A549 (cell line): ENCODE measurements at regions not wholly inside any gene's neighbourhood (a gene's known extent, or its start where the extent isn't known, plus 50 kb on each side); places are given as distances from the start of the nearest gene placed in this dataset.

ENCODE experiments used
- ATAC-seq, 2 experiments: fragments of 200-7000 bp in 1 of 2; fragments of >200 bp in 1 of 2; cut with Nextera tagmentation in 1 of 2; cut with Tn5 transposase in 1 of 2; 3 replicates each; pipeline versions ENCODE4 v1.8.0 to v1.9.1; 2018 to 2020; ENCODE audit warnings: mild to moderate bottlenecking in 1 of 2, moderate library complexity in 1 of 2
- CTCF ChIA-PET: fragments of 300-600 bp; sonication (Branson Sonifier 250); formaldehyde crosslinking; extraction: SDS; loops from one replicate; lab custom pipeline; 2021; ENCODE audit warnings: antibody characterized with exemption, inconsistent platforms; lab: Yijun Ruan, JAX
- POLR2A ChIA-PET: fragments of 350-600 bp; formaldehyde crosslinking; extraction: SDS; loops from one replicate; lab custom pipeline; 2021; ENCODE audit warnings: antibody characterized with exemption, inconsistent platforms; lab: Yijun Ruan, JAX
- DNase-seq, 2 experiments: peaks; one replicate each; pipeline versions ENCODE4 v3.0.0 to v3.0.0-alpha.2; 2011 to 2016; ENCODE audit warnings: low read depth in 1 of 2, low spot score in 1 of 2
- FAIRE-seq: peaks from 2 replicates; lab custom pipeline; 2011; peaks lifted over from hg19 to GRCh38; lab: Jason Lieb, UNC
- H3K27ac ChIP-seq, 2 experiments: fragments of >200 bp; sonication (Bioruptor Twin); formaldehyde crosslinking; 3 replicates each; pipeline ENCODE4 v1.5.1; 2016 to 2017
- H3K4me1 ChIP-seq: fragments of >200 bp; sonication (Bioruptor Twin); formaldehyde crosslinking; 3 replicates; pipeline ENCODE4 v1.6.1; 2016
- H3K4me2 ChIP-seq: fragments of >200 bp; sonication (Bioruptor Twin); formaldehyde crosslinking; 3 replicates; pipeline ENCODE4 v1.6.1; 2016
- H3K4me3 ChIP-seq: fragments of >200 bp; sonication (Bioruptor Twin); formaldehyde crosslinking; 3 replicates; pipeline ENCODE4 v1.5.1; 2016
- H3K9me3 ChIP-seq: fragments of >200 bp; sonication (Bioruptor Twin); formaldehyde crosslinking; 3 replicates; pipeline ENCODE4 v1.6.1; 2016
- BHLHE40 ChIP-seq: IDR thresholded peaks from 2 replicates; pipeline ENCODE4 v1.6.1; 2012; ENCODE audit warnings: low read depth, low read length, inconsistent platforms
- CBX2 ChIP-seq: fragments of 200-600 bp; sonication (generic); IDR thresholded peaks from 2 replicates; pipeline ENCODE4 v1.6.1; 2016; ENCODE audit warnings: low read depth, mild to moderate bottlenecking, borderline replicate concordance
- CHD2 ChIP-seq: fragments of 150-350 bp; IDR thresholded peaks from 2 replicates; pipeline ENCODE4 v1.6.1; 2014; ENCODE audit warnings: low read length; ENCODE audit not compliant: partially characterized antibody
- CHD4 ChIP-seq: fragments of 200-600 bp; sonication (generic); IDR thresholded peaks from 2 replicates; pipeline ENCODE4 v1.6.1; 2016; ENCODE audit warnings: antibody characterized with exemption, mild to moderate bottlenecking, borderline replicate concordance
- E2F6 ChIP-seq: IDR thresholded peaks from 2 replicates; pipeline ENCODE4 v1.6.1; 2012; ENCODE audit warnings: low read depth, borderline replicate concordance
- HDAC2 ChIP-seq: fragments of 200-600 bp; sonication (generic); IDR thresholded peaks from 2 replicates; pipeline ENCODE4 v1.6.1; 2016
- HEYL ChIP-seq: fragments of 250-450 bp; sonication (Bioruptor Pico); IDR thresholded peaks from 2 replicates; pipeline ENCODE4 v1.8.0; 2021; ENCODE audit warnings: mild to moderate bottlenecking, moderate library complexity
- MAFK ChIP-seq: fragments of 450-650 bp; IDR thresholded peaks from 2 replicates; pipeline ENCODE4 v1.6.1; 2014; ENCODE audit not compliant: partially characterized antibody
- MAZ ChIP-seq: fragments of 150-350 bp; IDR thresholded peaks from 2 replicates; pipeline ENCODE4 v1.6.1; 2014; ENCODE audit warnings: antibody characterized with exemption, low read depth, low read length, borderline replicate concordance
- MYC ChIP-seq: IDR thresholded peaks from 2 replicates; pipeline ENCODE4 v1.6.1; 2012; ENCODE audit warnings: mild to moderate bottlenecking, inconsistent platforms, low read length, improper control_type of control experiment, borderline replicate concordance
- NPAS2 ChIP-seq: fragments of 250-450 bp; sonication (Bioruptor Pico); IDR thresholded peaks from 2 replicates; pipeline ENCODE4 v1.8.0; 2022; ENCODE audit warnings: mild to moderate bottlenecking, moderate library complexity, borderline replicate concordance
- PHF8 ChIP-seq: fragments of 200-600 bp; sonication (generic); IDR thresholded peaks from 2 replicates; pipeline ENCODE4 v1.6.1; 2016; ENCODE audit warnings: low read depth, mild to moderate bottlenecking, antibody characterized with exemption, moderate library complexity, borderline replicate concordance
- RARB ChIP-seq: fragments of 250-450 bp; sonication (Bioruptor Pico); IDR thresholded peaks from 2 replicates; pipeline ENCODE4 v1.8.0; 2021; ENCODE audit warnings: mild to moderate bottlenecking, moderate library complexity
- RCOR1 ChIP-seq: fragments of 150-350 bp; IDR thresholded peaks from 2 replicates; pipeline ENCODE4 v1.6.1; 2014; ENCODE audit warnings: antibody characterized with exemption, low read length, low read depth
- SREBF2 ChIP-seq: fragments of 450-650 bp; IDR thresholded peaks from 2 replicates; pipeline ENCODE4 v1.6.1; 2014; ENCODE audit warnings: mild to moderate bottlenecking, moderate library complexity
- TFCP2L1 ChIP-seq: fragments of 250-450 bp; sonication (Bioruptor Pico); IDR thresholded peaks from 2 replicates; pipeline ENCODE4 v1.5.0; 2021; ENCODE audit warnings: mild to moderate bottlenecking
- TP53 ChIP-seq: fragments of 250-450 bp; sonication (Bioruptor Pico); IDR thresholded peaks from 2 replicates; pipeline ENCODE4 v1.5.0; 2021; ENCODE audit warnings: mild to moderate bottlenecking, moderate library complexity
- ZC3H11A ChIP-seq: fragments of 450-650 bp; IDR thresholded peaks from 2 replicates; pipeline ENCODE4 v1.6.1; 2014; ENCODE audit warnings: antibody characterized with exemption, mild to moderate bottlenecking
- WGBS: methylation state at CpG from one replicate; pipeline ENCODE4 v1.1.6; 2017; ENCODE audit errors: missing lambda C conversion rate; 5-methylcytosine and 5-hydroxymethylcytosine counted together
- TF ChIP-seq, protein P1 (sequence below): fragments of >200 bp; sonication (Bioruptor Twin); formaldehyde crosslinking; IDR thresholded peaks from 2 replicates; pipeline ENCODE4 v1.6.1; 2016
- TF ChIP-seq, protein P2 (sequence below): fragments of 250-450 bp; sonication (Bioruptor Pico); IDR thresholded peaks from 2 replicates; pipeline ENCODE4 v1.5.0; 2020; ENCODE audit warnings: low read depth, mild to moderate bottlenecking, moderate library complexity
- TF ChIP-seq, protein P3 (sequence below): fragments of >200 bp; sonication (Bioruptor Twin); formaldehyde crosslinking; IDR thresholded peaks from 3 replicates; pipeline ENCODE4 v1.6.1; 2016
- TF ChIP-seq, protein P4 (sequence below): IDR thresholded peaks from 2 replicates; pipeline ENCODE4 v1.6.1; 2012

GRCh38 chr16:72384651-72385050, 212.7 kb upstream of the PMFBP1 start:
- FAIRE-seq = no peak
- WGBS = 59% methylated on average over 5 of the region's 5 CpGs

GRCh38 chr16:72380283-72380682, 208.3 kb upstream of the PMFBP1 start:
- Histone ChIP-seq H3K9me3 (no peaks in the 10 kb centered on the region), H3K27ac (no peak overlapping the region), H3K4me3 (no peak overlapping the region), H3K4me1 (no peaks in the 10 kb centered on the region), H3K4me2 (no peak overlapping the region)
- TF ChIP-seq, protein P1, sequence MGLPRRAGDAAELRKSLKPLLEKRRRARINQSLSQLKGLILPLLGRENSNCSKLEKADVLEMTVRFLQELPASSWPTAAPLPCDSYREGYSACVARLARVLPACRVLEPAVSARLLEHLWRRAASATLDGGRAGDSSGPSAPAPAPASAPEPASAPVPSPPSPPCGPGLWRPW = no peak
- TF ChIP-seq E2F6 (no peak), MYC (no peak), HDAC2 (no peak)
- TF ChIP-seq, protein P2, sequence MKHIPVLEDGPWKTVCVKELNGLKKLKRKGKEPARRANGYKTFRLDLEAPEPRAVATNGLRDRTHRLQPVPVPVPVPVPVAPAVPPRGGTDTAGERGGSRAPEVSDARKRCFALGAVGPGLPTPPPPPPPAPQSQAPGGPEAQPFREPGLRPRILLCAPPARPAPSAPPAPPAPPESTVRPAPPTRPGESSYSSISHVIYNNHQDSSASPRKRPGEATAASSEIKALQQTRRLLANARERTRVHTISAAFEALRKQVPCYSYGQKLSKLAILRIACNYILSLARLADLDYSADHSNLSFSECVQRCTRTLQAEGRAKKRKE (CRISPR knock-in tag) = no peak
- TF ChIP-seq, protein P3, sequence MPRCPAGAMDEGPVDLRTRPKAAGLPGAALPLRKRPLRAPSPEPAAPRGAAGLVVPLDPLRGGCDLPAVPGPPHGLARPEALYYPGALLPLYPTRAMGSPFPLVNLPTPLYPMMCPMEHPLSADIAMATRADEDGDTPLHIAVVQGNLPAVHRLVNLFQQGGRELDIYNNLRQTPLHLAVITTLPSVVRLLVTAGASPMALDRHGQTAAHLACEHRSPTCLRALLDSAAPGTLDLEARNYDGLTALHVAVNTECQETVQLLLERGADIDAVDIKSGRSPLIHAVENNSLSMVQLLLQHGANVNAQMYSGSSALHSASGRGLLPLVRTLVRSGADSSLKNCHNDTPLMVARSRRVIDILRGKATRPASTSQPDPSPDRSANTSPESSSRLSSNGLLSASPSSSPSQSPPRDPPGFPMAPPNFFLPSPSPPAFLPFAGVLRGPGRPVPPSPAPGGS = no peak
- 78% methylated on average over 1 of the region's 1 CpG for WGBS
- POLR2A ChIA-PET = no interaction called here
- ATAC-seq (no peak), FAIRE-seq (no peak), DNase-seq (no peak)
- CTCF ChIA-PET = no interaction called here

More at GRCh38 chr16:72384651-72385050, 212.7 kb upstream of the PMFBP1 start:
- H3K9me3 ChIP-seq = peaks cover 10% of the 10 kb centered on the region; the same call in 2 of the 3 replicates
- H3K4me2 ChIP-seq = no peak overlapping the region
- CTCF ChIA-PET = no interaction called here
- POLR2A ChIA-PET = no interaction called here
- TF ChIP-seq HEYL = no peak
- TF ChIP-seq TFCP2L1 (CRISPR knock-in tag) = no peak
- TF ChIP-seq TP53 (CRISPR knock-in tag) = no peak
- no peak for TF ChIP-seq MAFK
- no peak for TF ChIP-seq MAZ
- no peak for TF ChIP-seq RCOR1
- no peak for TF ChIP-seq CHD4
- TF ChIP-seq, protein P3 = no peak
- TF ChIP-seq RARB (CRISPR knock-in tag) = no peak
- TF ChIP-seq BHLHE40 = no peak
- no peak for TF ChIP-seq PHF8
- TF ChIP-seq NPAS2 (CRISPR knock-in tag) = no peak
- TF ChIP-seq, protein P4, sequence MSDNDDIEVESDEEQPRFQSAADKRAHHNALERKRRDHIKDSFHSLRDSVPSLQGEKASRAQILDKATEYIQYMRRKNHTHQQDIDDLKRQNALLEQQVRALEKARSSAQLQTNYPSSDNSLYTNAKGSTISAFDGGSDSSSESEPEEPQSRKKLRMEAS = no peak
- no peak for TF ChIP-seq CBX2
- no peak for TF ChIP-seq CHD2
- TF ChIP-seq ZC3H11A = no peak
- TF ChIP-seq SREBF2 = no peak
- DNase-seq (no peak), ATAC-seq (no peak)
- no peak overlapping the region for H3K4me3 ChIP-seq
- no peak overlapping the region for H3K27ac ChIP-seq
- H3K4me1 ChIP-seq = no peaks in the 10 kb centered on the region
